H9 (cell line): ENCODE measurements at regions not wholly inside any gene's neighbourhood (a gene's known extent, or its start where the extent isn't known, plus 50 kb on each side); places are given as distances from the start of the nearest gene placed in this dataset.

Source experiments
- DNase-seq: peaks from one replicate; pipeline ENCODE4 v3.0.0-alpha.2; 2017
- H2AFZ ChIP-seq: one replicate; pipeline ENCODE4 v1.6.1; 2013; ENCODE audit warnings: mild to moderate bottlenecking, low read length, control low read depth, moderate library complexity
- H2AK5ac ChIP-seq: 2 replicates; pipeline ENCODE4 v1.6.1; 2013; ENCODE audit warnings: low read length, control low read depth, mixed read lengths; ENCODE audit not compliant: insufficient read length
- H2BK120ac ChIP-seq: one replicate; pipeline ENCODE4 v1.6.1; 2013; ENCODE audit warnings: low read depth, mild to moderate bottlenecking, low read length, control low read depth, inconsistent platforms; ENCODE audit not compliant: poor library complexity, severe bottlenecking
- H2BK12ac ChIP-seq: 2 replicates; pipeline ENCODE4 v1.6.1; 2013; ENCODE audit warnings: low read length, control low read depth, mixed read lengths, low read depth; ENCODE audit not compliant: insufficient read length
- H2BK15ac ChIP-seq: 2 replicates; pipeline ENCODE4 v1.6.1; 2013; ENCODE audit warnings: low read depth, low read length, control low read depth
- H2BK20ac ChIP-seq: one replicate; pipeline ENCODE4 v1.6.1; 2013; ENCODE audit warnings: low read depth, mild to moderate bottlenecking, low read length, control low read depth, inconsistent platforms; ENCODE audit not compliant: poor library complexity, severe bottlenecking
- H2BK5ac ChIP-seq: 2 replicates; pipeline ENCODE4 v1.6.1; 2013; ENCODE audit warnings: low read length, control low read depth, mixed read lengths; ENCODE audit not compliant: insufficient read length
- H3K14ac ChIP-seq: 2 replicates; pipeline ENCODE4 v1.6.1; 2013; ENCODE audit warnings: low read length, control low read depth; ENCODE audit not compliant: insufficient read depth
- H3K18ac ChIP-seq: 2 replicates; pipeline ENCODE4 v1.6.1; 2013; ENCODE audit warnings: low read depth, mild to moderate bottlenecking, mixed read lengths, low read length, control low read depth; ENCODE audit not compliant: insufficient read length
- H3K23ac ChIP-seq: 2 replicates; pipeline ENCODE4 v1.6.1; 2013; ENCODE audit warnings: low read length, control low read depth, mixed read lengths, low read depth; ENCODE audit not compliant: insufficient read length
- H3K23me2 ChIP-seq: 2 replicates; pipeline ENCODE4 v1.6.1; 2013; ENCODE audit warnings: low read depth, mild to moderate bottlenecking, mixed read lengths, low read length, control low read depth; ENCODE audit not compliant: insufficient read length, poor library complexity, severe bottlenecking
- H3K27ac ChIP-seq: 2 replicates; pipeline ENCODE4 v1.5.1; 2013; ENCODE audit warnings: low read length, control low read depth, mixed read lengths, low read depth; ENCODE audit not compliant: insufficient read length
- H3K27me3 ChIP-seq: 2 replicates; pipeline ENCODE4 v1.6.1; 2013; ENCODE audit warnings: low read length, control low read depth, inconsistent platforms; ENCODE audit not compliant: insufficient read depth
- H3K4ac ChIP-seq: 2 replicates; pipeline ENCODE4 v1.6.1; 2013; ENCODE audit warnings: low read depth, mild to moderate bottlenecking, control low read depth, inconsistent platforms, low read length, moderate library complexity
- H3K4me1 ChIP-seq: 2 replicates; pipeline ENCODE4 v1.6.1; 2013; ENCODE audit warnings: low read length, control low read depth, inconsistent platforms; ENCODE audit not compliant: insufficient read depth
- H3K4me2 ChIP-seq: 2 replicates; pipeline ENCODE4 v1.6.1; 2013; ENCODE audit warnings: low read length, control low read depth, mixed read lengths; ENCODE audit not compliant: insufficient read length, insufficient read depth
- H3K56ac ChIP-seq: 2 replicates; pipeline ENCODE4 v1.6.1; 2013; ENCODE audit warnings: low read depth, mild to moderate bottlenecking, mixed read lengths, low read length, control low read depth; ENCODE audit not compliant: insufficient read length
- H3K79me1 ChIP-seq: 2 replicates; pipeline ENCODE4 v1.6.1; 2013; ENCODE audit warnings: low read depth, mild to moderate bottlenecking, moderate library complexity, low read length, control low read depth, inconsistent platforms; ENCODE audit not compliant: insufficient read depth, poor library complexity, severe bottlenecking
- H3K79me2 ChIP-seq: 2 replicates; pipeline ENCODE4 v1.6.1; 2013; ENCODE audit warnings: low read length, control low read depth, inconsistent platforms; ENCODE audit not compliant: insufficient read depth
- H3K9ac ChIP-seq: 2 replicates; pipeline ENCODE4 v1.6.1; 2013; ENCODE audit warnings: low read length, control low read depth, mixed read lengths; ENCODE audit not compliant: insufficient read length; ENCODE audit errors: extremely low read depth
- H3K9me3 ChIP-seq: one replicate; pipeline ENCODE4 v1.6.1; 2013; ENCODE audit warnings: low read depth, low read length, inconsistent platforms; ENCODE audit not compliant: control insufficient read depth
- H3T11ph ChIP-seq: one replicate; pipeline ENCODE4 v1.6.1; 2013; ENCODE audit warnings: mild to moderate bottlenecking, low read length, control low read depth, inconsistent platforms
- H4K20me1 ChIP-seq: one replicate; pipeline ENCODE4 v1.6.1; 2013; ENCODE audit not compliant: control insufficient read depth, insufficient read length, insufficient read depth
- H4K5ac ChIP-seq: 2 replicates; pipeline ENCODE4 v1.6.1; 2013; ENCODE audit warnings: low read depth, mild to moderate bottlenecking, mixed read lengths, low read length, control low read depth; ENCODE audit not compliant: insufficient read length
- H4K8ac ChIP-seq: replicated peaks from 2 replicates; pipeline ENCODE4 v1.6.1; 2013; ENCODE audit warnings: low read length, control low read depth, mixed read lengths, low read depth; ENCODE audit not compliant: insufficient read length
- H4K91ac ChIP-seq: 2 replicates; pipeline ENCODE4 v1.6.1; 2013; ENCODE audit warnings: low read depth, mild to moderate bottlenecking, moderate library complexity, mixed read lengths, low read length, control low read depth; ENCODE audit not compliant: insufficient read length
- H3K27ac Mint-ChIP-seq, 3 experiments: 2 replicates in 2 of 3; 3 replicates in 1 of 3; pipeline ENCODE4 v1.8.0; 2020 to 2021; ENCODE audit warnings: mixed read lengths in 3 of 3, mild to moderate bottlenecking in 1 of 3, moderate library complexity in 1 of 3
- H3K27me3 Mint-ChIP-seq: 2 replicates; pipeline ENCODE4 v1.8.0; 2021; ENCODE audit warnings: low read depth, mild to moderate bottlenecking, moderate library complexity, mixed read lengths
- H3K36me3 Mint-ChIP-seq, 3 experiments: 2 replicates in 2 of 3; 3 replicates in 1 of 3; pipeline ENCODE4 v1.8.0; 2020 to 2021; ENCODE audit warnings: low read depth in 3 of 3, mixed read lengths in 3 of 3; ENCODE audit not compliant: insufficient read depth in 1 of 3
- H3K4me1 Mint-ChIP-seq, 2 experiments: 2 replicates each; pipeline ENCODE4 v1.8.0; 2020; ENCODE audit warnings: mixed read lengths in 2 of 2
- H3K4me3 Mint-ChIP-seq, 2 experiments: 2 replicates in 1 of 2; 3 replicates in 1 of 2; pipeline ENCODE4 v1.8.0; 2020 to 2021; ENCODE audit warnings: mild to moderate bottlenecking in 2 of 2, mixed read lengths in 2 of 2, moderate library complexity in 1 of 2
- H3K9me3 Mint-ChIP-seq, 2 experiments: 2 replicates in 1 of 2; 3 replicates in 1 of 2; pipeline ENCODE4 v1.8.0; 2020; ENCODE audit warnings: mild to moderate bottlenecking in 2 of 2, mixed read lengths in 2 of 2, moderate library complexity in 1 of 2
- CTCF ChIP-seq: fragments of 200-600 bp; sonication (generic); conservative IDR thresholded peaks from 3 replicates; pipeline ENCODE4 v1.8.0; 2021; ENCODE audit warnings: antibody characterized with exemption, mild to moderate bottlenecking
- WGBS: extraction: QIAGEN DNeasy Blood & Tissue Kit; methylation state at CpG from one replicate; pipeline ENCODE4 v1.1.7; 2013; ENCODE audit warnings: missing lambda C conversion rate, low lambda C conversion rate, mixed read lengths; ENCODE audit not compliant: insufficient read length; ENCODE audit errors: extremely low coverage; 5-methylcytosine and 5-hydroxymethylcytosine counted together

- peaks cover under 1 to 2% of the 10 kb centered on the region in 2 experiments; a peak in 3 of 5 replicates for H3K9me3 Mint-ChIP-seq
- H4K91ac ChIP-seq, result no peak overlapping the region
- H3K9ac ChIP-seq, result no peak overlapping the region
- no peak overlapping the region for H3K4ac ChIP-seq
- no CpG with 5 or more reads among the region's 2 CpGs for WGBS
- H3K4me3 Mint-ChIP-seq, result no peak overlapping the region
- H3K27ac Mint-ChIP-seq, result no peak overlapping the region
- no peaks in the 10 kb centered on the region for H3K36me3 Mint-ChIP-seq
- H3K79me2 ChIP-seq, result no peaks in the 10 kb centered on the region
- no peak overlapping the region for H2BK15ac ChIP-seq
- no peak overlapping the region for H4K5ac ChIP-seq
- no peak overlapping the region for H2BK12ac ChIP-seq
- no peak overlapping the region for H3K23ac ChIP-seq
- DNase-seq, result no peak
- no peak overlapping the region for H2BK20ac ChIP-seq
- H3K27ac ChIP-seq, result no peak overlapping the region
- H3T11ph ChIP-seq, result no peak overlapping the region
- no peaks in the 10 kb centered on the region for H3K4me1 Mint-ChIP-seq
- no peaks in the 10 kb centered on the region for H3K9me3 ChIP-seq
- no peak overlapping the region for H2BK120ac ChIP-seq
- no peak overlapping the region for H3K14ac ChIP-seq
- H4K20me1 ChIP-seq, result no peaks in the 10 kb centered on the region
- H3K79me1 ChIP-seq, result no peaks in the 10 kb centered on the region
- H3K18ac ChIP-seq, result no peak overlapping the region
- no peaks in the 10 kb centered on the region for H3K4me1 ChIP-seq
- no peaks in the 10 kb centered on the region for H3K27me3 ChIP-seq
- H3K56ac ChIP-seq, result no peak overlapping the region
- no peak overlapping the region for H4K8ac ChIP-seq
- no peak overlapping the region for H2AFZ ChIP-seq
- H2BK5ac ChIP-seq, result no peak overlapping the region
- no peaks in the 10 kb centered on the region for H3K23me2 ChIP-seq
- no peaks in the 10 kb centered on the region for H3K27me3 Mint-ChIP-seq
- no peak overlapping the region for H3K4me2 ChIP-seq
- H2AK5ac ChIP-seq, result no peak overlapping the region
- TF ChIP-seq CTCF, result no peak
Measured at GRCh38 chr10:18735711-18736110, 76.5 kb downstream of the ARL5B start.
